ENCODE measurements at regions not wholly inside any gene's neighbourhood (a gene's known extent, or its start where the extent isn't known, plus 50 kb on each side); places are given as distances from the start of the nearest gene placed in this dataset.

DNA sequence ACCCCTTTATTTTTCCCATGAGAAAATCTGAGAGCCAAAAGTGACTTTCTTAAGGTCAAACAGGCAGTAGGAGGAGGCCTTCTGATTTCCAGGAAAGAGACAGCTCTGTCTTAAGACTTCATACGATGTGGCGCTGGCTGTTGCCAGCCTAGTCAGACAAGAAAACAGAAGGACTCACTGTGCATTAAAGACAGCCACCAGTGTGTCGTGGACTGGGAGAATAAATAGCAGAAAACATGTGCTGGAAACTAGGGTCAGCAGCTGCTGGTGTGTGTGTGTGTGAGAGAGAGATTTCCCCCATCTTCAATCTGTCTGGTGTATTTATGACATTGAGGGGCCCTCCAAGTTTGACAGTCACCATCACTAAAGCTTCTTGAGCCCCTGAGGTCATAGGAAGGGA, 708.6 kb upstream of the TMEM132C start:
- H3K27ac Mint-ChIP-seq: peak overlapping the region; percentile 52
- TF ChIP-seq, protein P1, sequence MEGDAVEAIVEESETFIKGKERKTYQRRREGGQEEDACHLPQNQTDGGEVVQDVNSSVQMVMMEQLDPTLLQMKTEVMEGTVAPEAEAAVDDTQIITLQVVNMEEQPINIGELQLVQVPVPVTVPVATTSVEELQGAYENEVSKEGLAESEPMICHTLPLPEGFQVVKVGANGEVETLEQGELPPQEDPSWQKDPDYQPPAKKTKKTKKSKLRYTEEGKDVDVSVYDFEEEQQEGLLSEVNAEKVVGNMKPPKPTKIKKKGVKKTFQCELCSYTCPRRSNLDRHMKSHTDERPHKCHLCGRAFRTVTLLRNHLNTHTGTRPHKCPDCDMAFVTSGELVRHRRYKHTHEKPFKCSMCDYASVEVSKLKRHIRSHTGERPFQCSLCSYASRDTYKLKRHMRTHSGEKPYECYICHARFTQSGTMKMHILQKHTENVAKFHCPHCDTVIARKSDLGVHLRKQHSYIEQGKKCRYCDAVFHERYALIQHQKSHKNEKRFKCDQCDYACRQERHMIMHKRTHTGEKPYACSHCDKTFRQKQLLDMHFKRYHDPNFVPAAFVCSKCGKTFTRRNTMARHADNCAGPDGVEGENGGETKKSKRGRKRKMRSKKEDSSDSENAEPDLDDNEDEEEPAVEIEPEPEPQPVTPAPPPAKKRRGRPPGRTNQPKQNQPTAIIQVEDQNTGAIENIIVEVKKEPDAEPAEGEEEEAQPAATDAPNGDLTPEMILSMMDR (IDR thresholded peaks at IDR 0.05): no peak
- intact Hi-C loops (cut with micrococcal nuclease): no loop called here
- no peak for DNase-seq
- H3K9me3 Mint-ChIP-seq: peaks cover 7% of the 10 kb centered on the region
- no peaks in the 10 kb centered on the region for H3K36me3 Mint-ChIP-seq (ENCODE audit: low read depth)
- no peaks in the 10 kb centered on the region for H3K27me3 Mint-ChIP-seq
- H3K4me1 Mint-ChIP-seq (ENCODE audit: low read depth): peaks cover 15% of the 10 kb centered on the region
- ChIA-PET POLR2A (no interaction called here), CTCF (interaction anchor here (2.6 kb wide), 1 partner anchor 119 kb away, joined by 7 read pairs; no protein-coding TSS in a partner anchor)
- H3K4me3 Mint-ChIP-seq: no peak overlapping the region
- ATAC-seq: no peak

DNA sequence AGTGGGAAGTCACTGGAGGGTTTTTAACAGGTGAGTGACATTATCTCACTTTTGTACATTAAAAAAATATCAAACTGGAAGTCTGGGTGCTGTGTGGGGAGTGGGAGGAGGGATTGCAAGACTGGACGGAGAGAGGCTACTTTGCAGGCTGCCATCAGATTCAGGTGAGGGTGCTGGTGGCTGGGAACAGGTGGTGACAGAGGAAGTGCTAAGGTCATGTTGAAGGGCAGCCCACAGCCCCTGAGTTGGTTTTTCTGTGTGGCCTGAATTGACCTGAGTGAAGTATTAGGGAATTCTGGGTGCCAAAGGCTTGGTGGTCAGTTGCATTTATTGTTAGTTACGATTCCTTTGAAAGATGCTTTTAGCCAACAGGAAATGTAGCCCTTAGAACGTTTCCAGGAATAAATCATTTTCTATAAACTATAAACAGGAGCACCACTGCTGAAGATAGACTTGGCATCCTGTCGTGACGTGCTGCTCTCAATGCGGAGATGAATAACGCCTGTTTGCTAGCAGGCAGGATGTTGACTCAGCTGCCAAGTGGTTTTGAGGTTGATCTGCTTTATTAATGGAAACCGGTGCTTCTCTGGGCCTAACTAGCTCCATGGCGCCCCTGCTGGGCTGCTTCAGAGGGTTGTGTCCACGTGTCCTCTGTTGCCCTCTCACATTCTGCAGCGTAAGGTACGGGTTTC, 707.5 kb upstream of the TMEM132C start:
- H3K27ac Mint-ChIP-seq: peak overlapping the region; percentile 84
- TF ChIP-seq, protein P1 (IDR thresholded peaks at IDR 0.05): peak; percentile 55
- DNase-seq: peak; percentile 90
- no peaks in the 10 kb centered on the region for H3K27me3 Mint-ChIP-seq
- ChIA-PET CTCF (interaction anchor here (0.6 kb wide), 1 partner anchor 11 kb away, joined by 3 read pairs; no protein-coding TSS in a partner anchor), POLR2A (no interaction called here)
- H3K4me3 Mint-ChIP-seq: no peak overlapping the region
- no peaks in the 10 kb centered on the region for H3K36me3 Mint-ChIP-seq (ENCODE audit: low read depth)
- H3K9me3 Mint-ChIP-seq: peaks cover 8% of the 10 kb centered on the region
- ATAC-seq: peak; percentile 93
- intact Hi-C loops (cut with micrococcal nuclease): no loop called here
- H3K4me1 Mint-ChIP-seq (ENCODE audit: low read depth): peaks cover 15% of the 10 kb centered on the region

DNA sequence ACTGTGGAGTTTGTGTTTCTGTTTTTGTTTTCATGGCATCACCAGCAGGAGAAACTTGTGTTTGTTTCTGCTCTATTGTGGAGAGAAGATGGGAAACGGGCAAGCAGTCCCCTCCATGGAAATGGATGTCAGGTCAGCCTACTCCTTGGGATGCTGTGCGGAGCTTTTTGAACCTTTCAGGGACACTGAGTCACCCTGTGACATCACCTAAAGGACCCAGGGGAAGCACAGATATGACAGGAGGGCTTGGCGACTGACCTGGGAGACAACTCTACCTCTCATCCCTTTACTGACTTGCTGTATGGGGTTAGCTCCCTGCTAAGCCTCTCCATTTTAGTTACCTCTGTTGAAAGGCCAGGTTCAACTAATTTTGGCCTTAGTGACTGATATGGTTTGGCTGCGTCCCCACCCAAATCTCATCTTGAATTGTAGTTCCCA, 706.9 kb upstream of the TMEM132C start:
- DNase-seq (no peak), ATAC-seq (no peak)
- TF ChIP-seq, protein P1 (IDR thresholded peaks at IDR 0.05): peak; percentile 16
- ChIA-PET CTCF (no interaction called here), POLR2A (interaction anchor here (0.6 kb wide), 1 partner anchor 13 kb away, joined by 3 read pairs; no protein-coding TSS in a partner anchor)
- Mint-ChIP-seq H3K4me3 (no peak overlapping the region), H3K27ac (peak overlapping the region; percentile 77), H3K9me3 (peaks cover 13% of the 10 kb centered on the region), H3K4me1 (ENCODE audit: low read depth) (peaks cover 15% of the 10 kb centered on the region), H3K36me3 (ENCODE audit: low read depth) (no peaks in the 10 kb centered on the region), H3K27me3 (no peaks in the 10 kb centered on the region)
- intact Hi-C loops (cut with micrococcal nuclease): no loop called here

DNA sequence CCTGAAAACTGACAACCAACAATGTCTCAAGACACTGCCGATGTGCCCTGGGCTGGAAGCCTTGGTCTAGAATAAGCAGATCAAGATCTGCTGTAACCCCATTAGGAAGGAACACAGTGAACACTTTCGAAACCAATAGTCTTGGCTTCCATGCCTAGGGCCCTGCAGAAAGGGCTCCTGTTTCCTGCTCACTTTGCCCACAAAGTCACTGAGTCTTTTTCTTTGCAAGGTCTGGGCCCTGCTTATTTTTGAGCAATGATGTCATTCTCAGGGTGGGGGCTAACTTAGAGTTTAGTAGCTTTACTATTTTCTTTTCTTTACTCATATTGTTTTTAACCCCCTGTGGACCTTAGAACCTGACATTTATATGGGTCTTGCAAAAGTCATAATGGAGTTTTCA, 704.2 kb upstream of the TMEM132C start:
- Mint-ChIP-seq H3K4me3 (no peak overlapping the region), H3K27ac (no peak overlapping the region), H3K27me3 (no peaks in the 10 kb centered on the region), H3K9me3 (peaks cover 20% of the 10 kb centered on the region), H3K36me3 (ENCODE audit: low read depth) (no peaks in the 10 kb centered on the region), H3K4me1 (ENCODE audit: low read depth) (peaks cover 15% of the 10 kb centered on the region)
- ChIA-PET CTCF (no interaction called here), POLR2A (no interaction called here)
- TF ChIP-seq, protein P1 (IDR thresholded peaks at IDR 0.05): no peak
- intact Hi-C loops (cut with micrococcal nuclease): no loop called here
- DNase-seq: no peak
- ATAC-seq: no peak

DNA sequence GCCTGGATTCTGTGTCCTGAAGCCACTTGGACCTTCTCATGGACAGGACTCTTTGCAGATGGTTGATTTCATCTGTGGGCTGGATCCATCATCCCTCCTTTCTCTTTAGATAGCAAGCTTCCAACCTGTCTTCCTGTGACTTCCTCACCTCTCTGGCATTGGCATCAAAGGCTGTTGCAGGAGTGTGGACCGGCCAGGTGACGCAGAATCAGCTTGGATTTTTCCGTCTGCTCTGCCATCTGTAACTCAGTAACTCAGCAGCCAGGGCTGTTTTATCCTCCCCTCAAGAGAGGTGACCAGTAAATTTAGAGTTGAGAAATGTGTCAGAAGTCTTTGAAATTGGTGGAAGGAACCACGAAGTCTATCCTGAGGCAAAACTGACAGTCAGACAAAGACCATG, 701.7 kb upstream of the TMEM132C start:
- ATAC-seq: no peak
- no peak for DNase-seq
- POLR2A ChIA-PET: no interaction called here
- CTCF ChIA-PET: no interaction called here
- intact Hi-C loops (cut with micrococcal nuclease): no loop called here
- Mint-ChIP-seq H3K4me1 (ENCODE audit: low read depth) (no peaks in the 10 kb centered on the region), H3K36me3 (ENCODE audit: low read depth) (no peaks in the 10 kb centered on the region), H3K9me3 (peaks cover 16% of the 10 kb centered on the region), H3K4me3 (no peak overlapping the region), H3K27ac (no peak overlapping the region), H3K27me3 (no peaks in the 10 kb centered on the region)
- TF ChIP-seq, protein P1 (IDR thresholded peaks at IDR 0.05): no peak
